Body of pancreas (tissue), 4 donors: ENCODE measurements at regions not wholly inside any gene's neighbourhood (a gene's known extent, or its start where the extent isn't known, plus 50 kb on each side); places are given as distances from the start of the nearest gene placed in this dataset.

Experiments used
- CTCF ChIP-seq, 7 experiments: fragments of 450-650 bp in 4 of 7; fragments of 200-600 bp in 3 of 7; sonication (generic) in 3 of 7; IDR thresholded peaks; one replicate each; pipeline ENCODE4 v1.5.1; 2016 to 2019; ENCODE audit warnings: antibody characterized with exemption in 7 of 7
- POLR2A ChIP-seq, 3 donors: fragments of 450-650 bp; IDR thresholded peaks; one replicate each; pipeline ENCODE4 v1.6.1; 2016; ENCODE audit warnings: antibody characterized with exemption in 3 of 3, mild to moderate bottlenecking in 2 of 3

- TF ChIP-seq CTCF (IDR thresholded peaks at IDR 0.05): no peak
- TF ChIP-seq POLR2A (IDR thresholded peaks at IDR 0.05): no peak
Observed at GRCh38 chr12:24630446-24630845, 318.5 kb downstream of the BCAT1 start.
